ENCODE measurements at regions not wholly inside any gene's neighbourhood (a gene's known extent, or its start where the extent isn't known, plus 50 kb on each side); places are given as distances from the start of the nearest gene placed in this dataset.

DNA sequence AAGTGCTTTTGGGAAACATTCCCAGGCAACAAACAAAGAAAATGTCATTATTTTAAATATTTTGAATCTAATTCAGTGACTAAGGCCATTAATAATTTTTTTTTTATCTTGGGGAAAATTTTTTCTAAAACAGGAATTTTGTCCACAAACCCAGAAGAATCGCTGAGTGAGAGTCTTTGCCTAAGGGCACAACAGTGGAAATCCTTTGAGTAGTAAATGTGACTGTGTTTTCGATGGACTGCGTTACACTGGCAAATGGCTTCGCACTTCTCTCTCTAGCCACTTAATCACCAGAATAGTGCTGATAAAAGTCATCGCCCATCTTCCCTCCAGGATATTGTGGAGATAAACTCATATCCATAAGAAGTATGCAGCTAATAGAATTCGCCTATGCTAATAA, 430.3 kb upstream of the AKR1E2 start:
- TF ChIP-seq, protein P1, sequence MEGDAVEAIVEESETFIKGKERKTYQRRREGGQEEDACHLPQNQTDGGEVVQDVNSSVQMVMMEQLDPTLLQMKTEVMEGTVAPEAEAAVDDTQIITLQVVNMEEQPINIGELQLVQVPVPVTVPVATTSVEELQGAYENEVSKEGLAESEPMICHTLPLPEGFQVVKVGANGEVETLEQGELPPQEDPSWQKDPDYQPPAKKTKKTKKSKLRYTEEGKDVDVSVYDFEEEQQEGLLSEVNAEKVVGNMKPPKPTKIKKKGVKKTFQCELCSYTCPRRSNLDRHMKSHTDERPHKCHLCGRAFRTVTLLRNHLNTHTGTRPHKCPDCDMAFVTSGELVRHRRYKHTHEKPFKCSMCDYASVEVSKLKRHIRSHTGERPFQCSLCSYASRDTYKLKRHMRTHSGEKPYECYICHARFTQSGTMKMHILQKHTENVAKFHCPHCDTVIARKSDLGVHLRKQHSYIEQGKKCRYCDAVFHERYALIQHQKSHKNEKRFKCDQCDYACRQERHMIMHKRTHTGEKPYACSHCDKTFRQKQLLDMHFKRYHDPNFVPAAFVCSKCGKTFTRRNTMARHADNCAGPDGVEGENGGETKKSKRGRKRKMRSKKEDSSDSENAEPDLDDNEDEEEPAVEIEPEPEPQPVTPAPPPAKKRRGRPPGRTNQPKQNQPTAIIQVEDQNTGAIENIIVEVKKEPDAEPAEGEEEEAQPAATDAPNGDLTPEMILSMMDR (IDR thresholded peaks at IDR 0.05; ENCODE audit: low read depth, low read length, missing input control), result no peak
- TF ChIP-seq, protein P2, sequence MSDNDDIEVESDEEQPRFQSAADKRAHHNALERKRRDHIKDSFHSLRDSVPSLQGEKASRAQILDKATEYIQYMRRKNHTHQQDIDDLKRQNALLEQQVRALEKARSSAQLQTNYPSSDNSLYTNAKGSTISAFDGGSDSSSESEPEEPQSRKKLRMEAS (IDR thresholded peaks at IDR 0.05), result no peak
- TF ChIP-seq, protein P3, sequence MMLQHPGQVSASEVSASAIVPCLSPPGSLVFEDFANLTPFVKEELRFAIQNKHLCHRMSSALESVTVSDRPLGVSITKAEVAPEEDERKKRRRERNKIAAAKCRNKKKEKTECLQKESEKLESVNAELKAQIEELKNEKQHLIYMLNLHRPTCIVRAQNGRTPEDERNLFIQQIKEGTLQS (IDR thresholded peaks at IDR 0.05), result no peak
- TF ChIP-seq RAD21 (IDR thresholded peaks at IDR 0.05) (no peak), YY1 (IDR thresholded peaks at IDR 0.05) (no peak), EGR1 (IDR thresholded peaks at IDR 0.05; ENCODE audit: low read depth in 2 of 2) (no peak), FOXA2 (IDR thresholded peaks at IDR 0.05) (no peak), TAF1 (conservative IDR thresholded peaks at IDR 0.05) (no peak), SP1 (IDR thresholded peaks at IDR 0.05) (no peak), HNF4G (IDR thresholded peaks at IDR 0.05) (no peak), GABPA (IDR thresholded peaks at IDR 0.05 in 1 of 2, conservative IDR thresholded peaks at IDR 0.05 in 1 of 2) (no peak)
- TF ChIP-seq, protein P4, sequence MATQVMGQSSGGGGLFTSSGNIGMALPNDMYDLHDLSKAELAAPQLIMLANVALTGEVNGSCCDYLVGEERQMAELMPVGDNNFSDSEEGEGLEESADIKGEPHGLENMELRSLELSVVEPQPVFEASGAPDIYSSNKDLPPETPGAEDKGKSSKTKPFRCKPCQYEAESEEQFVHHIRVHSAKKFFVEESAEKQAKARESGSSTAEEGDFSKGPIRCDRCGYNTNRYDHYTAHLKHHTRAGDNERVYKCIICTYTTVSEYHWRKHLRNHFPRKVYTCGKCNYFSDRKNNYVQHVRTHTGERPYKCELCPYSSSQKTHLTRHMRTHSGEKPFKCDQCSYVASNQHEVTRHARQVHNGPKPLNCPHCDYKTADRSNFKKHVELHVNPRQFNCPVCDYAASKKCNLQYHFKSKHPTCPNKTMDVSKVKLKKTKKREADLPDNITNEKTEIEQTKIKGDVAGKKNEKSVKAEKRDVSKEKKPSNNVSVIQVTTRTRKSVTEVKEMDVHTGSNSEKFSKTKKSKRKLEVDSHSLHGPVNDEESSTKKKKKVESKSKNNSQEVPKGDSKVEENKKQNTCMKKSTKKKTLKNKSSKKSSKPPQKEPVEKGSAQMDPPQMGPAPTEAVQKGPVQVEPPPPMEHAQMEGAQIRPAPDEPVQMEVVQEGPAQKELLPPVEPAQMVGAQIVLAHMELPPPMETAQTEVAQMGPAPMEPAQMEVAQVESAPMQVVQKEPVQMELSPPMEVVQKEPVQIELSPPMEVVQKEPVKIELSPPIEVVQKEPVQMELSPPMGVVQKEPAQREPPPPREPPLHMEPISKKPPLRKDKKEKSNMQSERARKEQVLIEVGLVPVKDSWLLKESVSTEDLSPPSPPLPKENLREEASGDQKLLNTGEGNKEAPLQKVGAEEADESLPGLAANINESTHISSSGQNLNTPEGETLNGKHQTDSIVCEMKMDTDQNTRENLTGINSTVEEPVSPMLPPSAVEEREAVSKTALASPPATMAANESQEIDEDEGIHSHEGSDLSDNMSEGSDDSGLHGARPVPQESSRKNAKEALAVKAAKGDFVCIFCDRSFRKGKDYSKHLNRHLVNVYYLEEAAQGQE (IDR thresholded peaks at IDR 0.05), result no peak
- TF ChIP-seq, protein P5, sequence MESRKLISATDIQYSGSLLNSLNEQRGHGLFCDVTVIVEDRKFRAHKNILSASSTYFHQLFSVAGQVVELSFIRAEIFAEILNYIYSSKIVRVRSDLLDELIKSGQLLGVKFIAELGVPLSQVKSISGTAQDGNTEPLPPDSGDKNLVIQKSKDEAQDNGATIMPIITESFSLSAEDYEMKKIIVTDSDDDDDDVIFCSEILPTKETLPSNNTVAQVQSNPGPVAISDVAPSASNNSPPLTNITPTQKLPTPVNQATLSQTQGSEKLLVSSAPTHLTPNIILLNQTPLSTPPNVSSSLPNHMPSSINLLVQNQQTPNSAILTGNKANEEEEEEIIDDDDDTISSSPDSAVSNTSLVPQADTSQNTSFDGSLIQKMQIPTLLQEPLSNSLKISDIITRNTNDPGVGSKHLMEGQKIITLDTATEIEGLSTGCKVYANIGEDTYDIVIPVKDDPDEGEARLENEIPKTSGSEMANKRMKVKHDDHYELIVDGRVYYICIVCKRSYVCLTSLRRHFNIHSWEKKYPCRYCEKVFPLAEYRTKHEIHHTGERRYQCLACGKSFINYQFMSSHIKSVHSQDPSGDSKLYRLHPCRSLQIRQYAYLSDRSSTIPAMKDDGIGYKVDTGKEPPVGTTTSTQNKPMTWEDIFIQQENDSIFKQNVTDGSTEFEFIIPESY (IDR thresholded peaks at IDR 0.05), result no peak

Data from liver (tissue), 3 donors.